M059J (cell line): ENCODE measurements at regions not wholly inside any gene's neighbourhood (a gene's known extent, or its start where the extent isn't known, plus 50 kb on each side); places are given as distances from the start of the nearest gene placed in this dataset.

Experiments
- DNase-seq: peaks from one replicate; pipeline ENCODE4 v3.0.0-alpha.2; 2012; ENCODE audit warnings: low read depth

DNA sequence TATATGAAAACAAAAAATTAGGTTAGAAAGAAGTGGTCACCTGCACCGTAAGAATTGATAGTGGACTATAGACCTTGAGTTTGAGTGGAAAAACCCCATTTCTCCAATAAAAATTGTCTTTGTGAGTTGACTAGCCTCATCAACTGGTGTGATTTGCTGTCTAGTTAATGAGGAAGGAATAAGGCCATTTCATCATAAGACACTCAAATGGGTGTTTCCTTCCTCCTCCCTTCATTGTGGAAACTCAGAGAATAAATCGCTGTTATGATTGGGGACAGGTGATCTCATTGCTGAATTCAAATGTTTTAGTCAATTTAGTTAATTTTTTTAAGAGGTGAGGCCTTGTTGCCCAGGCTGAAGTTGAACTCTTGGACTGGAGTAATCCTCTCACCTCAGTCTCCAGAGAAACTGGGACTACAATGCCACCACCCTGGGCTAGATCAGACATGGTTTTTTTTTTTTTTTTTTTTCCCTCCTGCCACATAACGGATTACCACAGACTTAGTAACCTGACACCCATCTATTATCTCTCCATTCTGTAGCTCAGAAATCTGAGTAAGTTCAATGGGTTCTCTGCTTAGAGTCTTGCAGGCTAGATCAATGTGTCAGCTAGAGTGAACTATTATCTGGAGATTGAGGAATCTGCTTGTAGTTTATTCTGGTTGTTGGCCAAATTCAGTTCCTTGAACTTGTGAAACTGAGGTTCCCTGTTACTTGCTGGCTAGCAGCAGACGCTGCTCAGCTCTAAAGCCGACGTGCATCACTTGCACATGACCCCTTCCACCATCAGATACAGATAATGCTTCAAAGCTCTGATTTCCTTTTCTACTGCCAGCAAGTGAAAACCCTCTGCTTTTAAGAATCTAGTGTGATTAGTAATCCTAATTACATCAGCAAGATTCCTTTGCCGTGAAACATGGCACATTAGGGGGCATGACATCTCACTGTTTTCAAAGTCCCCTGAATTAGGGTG lies 663.8 kb upstream of the CDH9 start:
- peak; percentile 83 for DNase-seq

DNA sequence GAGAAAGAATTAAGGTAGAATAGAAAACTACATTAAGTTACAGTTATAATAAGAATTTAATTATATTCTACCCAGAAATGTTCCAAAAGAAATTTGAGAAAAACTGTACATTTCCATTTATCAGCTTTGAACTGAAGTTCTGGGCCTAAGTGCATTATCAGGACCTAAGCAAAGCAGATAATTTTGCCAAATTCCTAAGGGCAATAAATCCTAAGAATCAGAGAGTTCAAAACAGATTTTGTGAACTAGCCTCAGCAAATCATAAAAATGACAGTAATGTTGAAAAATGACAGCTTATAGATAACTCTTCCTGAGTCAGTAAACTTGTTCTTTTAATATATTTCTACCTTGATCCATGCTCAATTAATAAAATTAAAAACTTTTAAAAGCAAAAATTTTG lies 662.1 kb upstream of the CDH9 start:
- no peak for DNase-seq

DNA sequence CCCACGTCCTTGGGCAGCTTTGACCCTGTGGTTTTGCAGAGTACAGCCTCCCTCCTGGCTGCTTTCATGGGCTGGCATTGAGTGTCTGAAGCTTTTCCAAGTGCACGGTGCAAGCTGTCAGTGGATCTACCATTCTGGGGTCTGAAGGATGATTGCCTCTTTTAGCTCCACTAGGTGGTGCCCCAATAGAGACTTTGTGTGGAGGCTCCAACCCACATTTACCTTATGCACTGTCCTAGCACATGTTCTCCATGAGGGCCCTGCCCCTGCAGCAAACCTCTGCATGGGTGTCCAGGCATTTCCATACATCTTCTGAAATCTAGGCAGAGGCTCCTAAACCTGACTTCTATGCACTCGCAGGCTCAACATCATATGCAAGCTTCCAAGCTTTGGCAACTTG lies 644.2 kb upstream of the CDH9 start:
- peak; percentile 32 for DNase-seq

DNA sequence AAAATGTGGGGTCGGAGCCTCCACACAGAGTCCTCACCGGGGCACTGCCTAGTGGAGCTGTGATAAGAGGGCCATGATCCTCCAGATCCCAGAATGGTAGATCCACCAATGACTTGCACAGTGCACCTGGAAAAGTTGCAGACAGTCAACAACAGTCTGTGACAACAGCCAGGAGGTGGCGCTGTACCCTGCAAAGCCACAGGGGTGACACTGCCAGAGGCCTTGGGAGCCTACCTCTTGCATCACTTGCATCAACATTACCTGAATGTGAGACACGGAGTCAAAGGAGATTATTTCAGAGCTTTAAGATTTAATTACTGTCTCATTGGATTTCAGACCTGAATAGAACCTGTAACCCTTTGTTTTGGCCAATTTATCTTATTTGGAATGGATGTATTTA lies 614.1 kb upstream of the CDH9 start:
- no peak for DNase-seq

DNA sequence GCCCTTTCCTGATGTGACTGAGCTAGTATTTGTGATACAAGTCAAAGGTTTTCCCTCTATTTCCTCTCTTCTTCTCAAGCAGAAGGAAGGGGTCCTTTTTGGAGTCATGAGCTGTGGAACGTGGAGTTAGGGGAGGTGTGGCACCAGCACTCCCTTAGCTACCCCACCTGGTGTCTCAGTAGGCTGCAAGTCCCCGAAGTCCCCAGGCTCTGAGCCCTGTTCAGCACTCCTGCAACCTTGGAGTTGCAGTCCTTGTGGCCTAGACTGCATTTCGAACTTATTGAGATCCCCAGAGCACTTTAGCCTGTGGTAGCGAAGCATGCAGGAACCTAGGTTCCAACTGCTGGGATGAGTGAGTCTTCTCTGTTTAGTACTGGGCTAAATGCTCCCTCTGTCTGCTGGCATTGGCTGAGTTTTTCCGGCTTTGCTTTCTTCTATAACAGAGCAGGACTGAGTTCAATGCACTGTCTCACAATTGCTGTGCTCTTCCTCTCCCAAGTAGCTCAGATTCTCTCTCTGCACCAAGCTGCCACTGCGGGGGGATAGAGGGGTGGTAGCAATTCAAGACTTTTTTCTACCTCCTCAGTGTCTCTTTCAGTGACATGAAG lies 600.7 kb upstream of the CDH9 start:
- peak; percentile 29 for DNase-seq

DNA sequence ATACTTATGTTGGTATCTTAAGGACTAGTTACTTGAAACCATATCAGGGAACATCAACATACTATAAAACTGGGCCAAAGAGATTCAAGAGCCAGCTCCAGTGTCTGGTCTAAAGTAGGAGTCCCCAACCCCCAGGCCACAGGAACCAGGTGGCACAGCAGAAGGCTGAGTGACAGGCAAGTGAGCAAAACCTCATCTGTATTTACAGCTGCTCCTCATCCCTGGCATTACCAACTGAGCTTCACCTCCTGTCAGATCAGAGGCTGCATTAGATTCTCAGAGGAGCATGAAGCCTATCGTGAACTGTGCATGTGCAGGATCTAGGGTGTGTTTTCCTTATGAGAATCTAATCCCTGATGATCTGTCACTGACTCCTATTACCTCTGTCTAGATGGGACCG lies 581.6 kb upstream of the CDH9 start:
- no peak for DNase-seq

DNA sequence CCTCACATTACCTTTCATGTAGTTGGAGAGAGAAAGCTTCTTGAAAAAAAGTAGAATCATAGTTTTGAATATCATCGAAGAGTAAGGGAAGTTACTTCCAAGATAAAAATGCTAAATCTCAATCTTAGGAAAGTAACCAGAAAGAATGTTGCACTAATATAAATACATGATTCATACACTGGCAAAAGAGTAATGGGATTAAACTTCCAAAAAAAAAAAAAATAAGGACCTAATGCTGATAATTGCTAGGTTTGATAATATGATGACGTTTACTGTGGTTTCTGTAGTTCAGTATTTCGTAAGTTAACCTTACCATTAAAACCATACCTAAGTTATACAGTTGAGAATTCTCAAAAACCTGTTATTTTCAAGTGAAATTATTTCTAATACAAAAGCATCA lies 573.8 kb upstream of the CDH9 start:
- DNase-seq = peak; percentile 39

DNA sequence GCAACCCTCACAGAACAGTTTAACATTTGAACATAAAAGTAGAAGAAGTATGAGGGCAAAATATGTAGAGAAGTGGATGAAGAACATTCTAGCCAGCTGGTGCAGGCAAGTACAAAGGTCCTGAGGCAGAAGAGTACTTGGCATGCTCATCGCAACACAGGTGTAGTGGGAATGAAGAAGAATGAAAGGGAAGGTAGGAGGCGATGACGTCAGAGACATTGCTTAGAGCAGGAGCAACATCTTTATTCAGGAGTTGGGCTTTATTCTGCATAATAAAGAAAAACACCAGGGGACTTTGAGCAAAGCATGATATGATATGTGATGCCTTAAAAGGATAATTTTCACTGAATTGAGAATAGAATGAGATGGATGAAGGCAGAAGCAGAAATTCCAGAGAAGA lies 570.6 kb upstream of the CDH9 start:
- DNase-seq = no peak

DNA sequence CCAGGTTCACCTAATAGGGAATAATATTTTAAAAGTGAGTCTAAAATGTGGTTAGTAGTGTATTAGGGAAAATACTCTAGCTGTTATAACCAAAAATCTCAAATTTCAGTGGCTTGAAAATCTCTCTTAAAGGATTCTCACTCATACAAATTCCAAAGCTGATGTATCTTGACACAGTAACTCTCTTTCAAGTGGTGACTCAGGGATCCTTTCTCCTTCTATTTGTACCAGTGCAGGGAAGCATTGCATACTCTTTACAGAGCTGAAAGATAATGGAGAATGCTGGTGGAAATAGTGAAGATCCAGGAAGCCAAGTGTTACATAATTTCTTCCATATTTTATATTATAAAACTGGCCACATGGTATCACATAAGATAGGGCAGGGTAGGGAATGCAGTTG lies 560.2 kb upstream of the CDH9 start:
- DNase-seq = peak; percentile 36

DNA sequence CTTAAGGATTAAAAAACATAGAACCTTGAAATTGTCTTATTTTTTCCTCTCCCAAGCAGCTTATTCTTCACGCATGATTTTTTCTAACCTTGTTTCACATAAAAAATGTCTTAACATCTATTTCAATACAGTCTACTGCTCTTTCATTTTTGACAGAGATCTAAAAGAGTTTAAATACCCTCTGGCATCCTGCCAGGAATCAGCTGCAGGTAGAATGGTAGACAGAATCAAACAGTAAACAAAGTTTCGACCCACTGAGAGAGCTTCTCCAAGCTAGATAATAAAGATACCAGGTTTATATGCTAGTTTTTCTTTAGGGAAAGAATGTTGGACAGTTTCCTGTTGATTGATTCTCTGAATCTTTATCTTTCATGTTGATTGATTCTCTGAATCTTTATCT lies 555.8 kb upstream of the CDH9 start:
- no peak for DNase-seq

DNA sequence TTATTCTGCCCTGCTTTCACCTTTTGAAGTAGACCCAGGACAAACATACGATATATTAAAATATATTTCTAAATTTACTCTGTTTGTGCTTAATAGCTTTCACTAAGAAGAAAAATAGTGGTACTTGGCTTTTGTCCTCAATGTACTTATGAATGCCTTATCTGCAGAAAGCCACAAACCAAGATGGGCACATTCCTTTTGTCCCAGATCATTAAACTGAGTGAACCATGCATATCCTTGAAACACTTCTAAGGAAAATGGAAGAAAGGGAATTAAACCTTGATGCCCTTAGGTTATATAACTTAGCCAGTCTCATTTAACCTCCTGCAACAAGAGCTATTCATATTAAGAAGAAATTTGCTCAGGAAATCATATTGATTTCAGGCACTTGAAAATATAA lies 553.8 kb upstream of the CDH9 start:
- peak; percentile 89 for DNase-seq

DNA sequence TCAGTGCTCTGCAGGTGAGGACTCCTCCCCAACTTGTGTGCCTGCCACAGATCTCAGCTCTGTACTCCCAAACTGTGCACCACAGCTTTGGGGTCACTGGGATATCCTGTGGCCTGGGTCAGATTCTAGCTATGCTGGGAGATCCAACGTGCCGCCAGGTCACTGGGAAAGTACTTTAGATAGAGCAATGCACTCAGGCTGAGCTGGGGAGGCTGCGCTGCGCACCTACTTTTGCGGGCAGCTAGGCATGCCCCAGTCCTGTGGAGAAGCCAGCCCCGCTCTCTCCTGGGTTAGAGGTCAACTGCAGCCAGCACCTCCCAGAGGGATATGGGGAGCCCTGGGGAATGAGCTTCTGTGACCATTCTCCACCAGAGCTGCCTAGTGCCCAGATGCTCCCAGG lies 552.1 kb upstream of the CDH9 start:
- DNase-seq = no peak

DNA sequence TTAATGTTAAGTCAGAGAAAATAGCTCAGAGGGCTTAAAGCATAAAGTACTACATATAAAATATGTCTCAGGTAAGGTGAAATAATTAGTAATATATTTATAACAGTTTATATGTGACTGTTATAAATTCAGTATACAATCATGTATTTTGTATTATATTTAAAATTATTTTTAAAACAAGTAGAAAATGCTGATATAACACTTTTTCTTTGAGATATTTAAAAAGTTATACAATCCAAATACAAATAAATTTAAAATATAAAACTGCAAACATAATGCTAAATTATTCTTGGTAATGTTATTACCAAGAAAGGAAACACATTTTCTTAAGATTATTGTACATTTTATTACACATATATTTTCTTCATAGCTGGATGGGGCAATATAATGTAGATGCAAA lies 539.9 kb upstream of the CDH9 start:
- no peak for DNase-seq

DNA sequence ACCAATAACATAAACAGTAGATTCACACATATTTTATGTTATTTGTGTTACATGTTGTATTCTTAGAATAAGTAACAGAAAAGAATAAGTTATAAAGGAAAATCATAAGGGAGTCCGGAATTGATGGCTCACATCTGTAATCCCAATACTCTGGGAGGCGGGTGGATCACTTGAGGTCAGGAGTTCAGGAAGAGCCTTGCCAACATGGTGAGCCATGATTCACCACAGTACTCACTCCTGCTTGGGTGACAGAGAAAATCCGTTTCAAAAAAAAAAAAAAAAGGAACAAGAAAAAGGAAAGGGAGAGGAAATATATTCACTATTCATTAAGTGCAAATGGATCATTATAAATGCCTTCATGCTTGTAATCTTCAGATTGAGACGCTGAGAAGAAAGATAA lies 533.3 kb upstream of the CDH9 start:
- DNase-seq = peak; percentile 47

DNA sequence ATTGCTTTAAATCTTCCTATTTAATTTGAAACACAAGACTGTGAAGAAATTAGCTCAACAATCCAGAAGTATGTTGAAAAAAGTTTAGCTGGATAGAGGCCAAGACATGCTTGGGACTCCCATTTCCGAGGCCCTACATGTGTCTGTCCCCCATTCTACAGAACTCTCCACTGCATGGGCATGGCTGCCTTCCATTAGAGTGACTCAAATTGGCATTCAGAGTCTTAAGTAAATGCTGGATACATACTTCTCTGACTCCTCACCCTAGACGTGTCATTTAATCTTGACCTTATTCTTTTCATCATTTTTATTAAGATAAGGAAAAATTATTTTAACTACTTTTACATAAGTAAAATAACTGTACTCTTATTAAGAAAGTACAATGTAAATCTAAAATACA lies 530.4 kb upstream of the CDH9 start:
- peak; percentile 26 for DNase-seq

DNA sequence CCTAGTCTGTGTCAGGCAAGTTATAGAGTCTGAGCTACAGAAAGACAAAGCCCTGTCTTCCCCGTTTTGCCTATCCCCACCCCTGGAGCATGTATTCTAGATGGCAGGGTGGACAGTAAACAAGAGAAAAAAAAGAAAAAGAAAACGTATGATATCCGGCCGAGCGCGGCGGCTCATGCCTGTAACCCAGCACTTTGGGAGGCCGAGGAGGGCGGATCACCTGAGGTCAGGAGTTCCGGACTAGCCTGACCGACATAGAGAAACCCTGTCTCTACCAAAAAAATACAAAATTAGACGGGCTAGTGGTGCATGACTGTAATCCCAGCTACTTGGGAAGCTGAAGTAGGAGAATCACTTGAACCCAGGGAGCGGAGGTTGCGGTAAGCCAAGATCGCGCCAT lies 523.0 kb upstream of the CDH9 start:
- DNase-seq = no peak

DNA sequence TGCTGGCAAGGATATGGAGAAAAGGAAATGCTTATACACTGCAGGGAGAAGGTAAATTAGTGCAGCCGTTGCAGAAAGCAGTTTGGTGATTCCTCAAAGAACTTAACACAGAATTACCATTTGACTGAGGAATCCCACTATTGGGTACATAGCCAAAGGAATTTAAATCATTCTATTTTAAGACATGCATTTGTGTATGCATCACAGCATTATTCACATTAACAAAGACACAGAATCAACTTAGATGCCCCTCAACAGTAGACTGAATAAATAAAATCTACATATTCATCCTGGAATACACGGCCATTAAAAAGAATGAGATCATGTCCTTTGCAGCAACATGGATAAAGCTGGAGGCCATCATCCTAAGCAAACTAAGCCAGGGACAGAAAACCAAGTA lies 510.1 kb upstream of the CDH9 start:
- no peak for DNase-seq

DNA sequence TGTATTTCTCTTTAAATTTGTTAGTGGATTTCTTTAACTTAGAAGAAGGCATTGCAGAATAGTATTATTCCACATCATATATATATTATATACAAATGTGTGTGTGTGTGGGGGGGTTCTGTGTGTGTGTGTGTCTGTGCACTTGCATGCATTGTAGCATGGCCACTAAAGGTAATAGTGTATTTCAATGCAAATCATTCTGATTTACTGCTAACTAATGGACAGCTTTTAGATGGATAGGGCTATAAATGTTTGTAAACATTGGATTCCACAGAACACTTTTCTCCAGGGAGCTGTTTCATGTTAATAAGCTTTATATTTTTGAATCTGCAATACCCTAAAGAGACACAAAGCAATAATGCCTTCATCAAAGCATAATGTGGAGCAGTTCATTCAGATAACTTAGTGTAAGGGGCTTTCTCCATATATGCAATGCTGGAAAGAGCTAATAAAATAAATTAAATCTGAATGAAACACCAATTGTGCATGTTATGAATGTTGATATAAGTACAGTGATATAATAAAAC lies 496.7 kb upstream of the CDH9 start:
- no peak for DNase-seq

DNA sequence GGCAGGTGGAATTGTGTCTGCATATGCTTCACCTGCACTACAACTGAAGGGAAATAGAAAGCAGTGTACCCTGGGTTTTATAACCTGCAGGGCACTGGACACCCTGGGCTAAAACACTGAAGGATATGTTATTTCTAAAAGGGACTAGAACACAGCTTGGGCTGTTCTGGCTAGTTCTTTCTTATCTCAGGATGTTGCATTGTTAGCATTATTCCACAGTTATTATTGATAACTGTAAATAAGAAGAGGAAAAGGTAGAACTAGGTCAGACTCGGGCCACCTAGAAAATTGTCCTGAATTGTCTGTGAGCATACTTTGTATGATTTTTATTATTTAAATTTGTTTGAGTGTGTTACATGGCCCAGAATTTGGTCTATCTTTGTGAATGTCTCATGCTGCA lies 493.9 kb upstream of the CDH9 start:
- no peak for DNase-seq

DNA sequence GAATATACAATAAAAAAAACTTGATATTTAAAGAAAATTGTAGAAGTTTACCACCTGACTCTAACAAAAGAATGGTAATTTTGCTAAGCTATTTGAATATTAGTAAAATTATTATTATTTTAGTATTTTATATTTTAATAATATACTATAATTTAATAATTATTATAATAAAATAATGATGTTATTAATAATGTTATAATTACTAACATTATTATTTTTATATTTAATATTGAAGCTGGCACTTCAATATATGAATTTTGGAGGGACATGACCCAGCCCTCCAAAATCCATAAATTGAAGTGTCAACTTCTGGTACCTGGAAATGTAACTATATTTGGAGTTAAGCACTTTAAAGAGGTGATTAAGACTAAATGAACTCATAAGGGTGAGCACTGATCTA lies 486.1 kb upstream of the CDH9 start:
- no peak for DNase-seq

DNA sequence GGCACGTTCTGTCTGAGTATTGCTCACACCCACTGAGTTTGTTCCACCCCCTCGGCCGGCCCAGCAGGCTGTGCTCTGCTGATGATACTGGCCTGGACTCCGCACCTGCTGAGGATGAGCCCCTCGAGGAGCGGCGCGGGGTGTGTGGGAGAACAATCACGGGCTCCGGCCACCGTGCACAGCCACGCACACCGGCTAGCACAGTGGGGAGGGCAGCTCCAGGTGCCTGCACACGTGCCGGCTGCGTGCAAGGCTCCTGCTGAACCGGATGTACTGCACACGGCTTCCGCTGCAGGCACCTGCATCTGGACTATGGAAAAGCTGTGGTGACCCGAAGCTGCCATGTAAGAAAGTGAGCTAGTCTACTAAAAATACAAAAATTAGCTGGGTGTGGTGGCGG lies 485.2 kb upstream of the CDH9 start:
- DNase-seq = no peak

DNA sequence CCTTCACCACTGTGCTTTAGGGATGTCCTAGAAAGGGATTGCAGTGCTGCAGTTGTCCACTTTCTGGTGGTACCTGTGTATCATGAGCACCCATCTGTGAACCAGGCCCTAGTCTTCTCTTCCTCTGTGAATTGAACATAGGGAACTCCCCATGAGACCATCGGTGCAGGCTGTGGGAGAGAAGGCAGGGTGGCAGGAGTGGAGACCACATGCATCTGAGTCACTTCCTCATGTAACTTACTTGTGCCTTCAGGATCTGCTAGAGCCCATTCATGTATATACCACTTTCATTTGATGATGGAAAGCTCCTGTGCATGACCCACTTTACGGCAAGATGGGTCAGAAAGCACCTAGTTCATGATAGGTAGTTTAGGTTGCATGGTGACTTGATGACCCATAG lies 478.1 kb upstream of the CDH9 start:
- peak; percentile 13 for DNase-seq

DNA sequence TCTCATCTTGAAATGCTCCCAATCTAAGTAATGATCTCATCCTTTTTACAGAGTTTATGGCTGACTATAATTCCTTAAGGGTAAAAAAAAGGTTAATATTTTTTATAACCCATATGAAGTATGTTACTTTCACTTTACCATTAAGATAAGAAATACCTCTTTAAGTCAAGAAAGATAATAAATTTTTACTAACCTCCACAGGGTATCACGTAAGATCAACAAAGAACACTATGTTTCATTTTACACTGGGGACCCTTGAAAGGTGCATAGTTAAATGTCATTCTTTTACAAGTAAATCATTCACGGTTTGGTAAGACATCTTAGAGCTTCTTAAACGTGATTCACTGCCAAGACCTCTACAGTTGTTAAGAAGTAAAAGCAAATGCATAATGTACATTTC lies 472.7 kb upstream of the CDH9 start:
- DNase-seq = peak; percentile 31
